Left lung (tissue), 4 donors: ENCODE measurements at regions not wholly inside any gene's neighbourhood (a gene's known extent, or its start where the extent isn't known, plus 50 kb on each side); places are given as distances from the start of the nearest gene placed in this dataset.
A peak's percentile ranks its signal among the peaks of the same experiment; 100 is the strongest.

ENCODE experiments used
- ATAC-seq: fragments of 200-7000 bp; cut with Tn5 transposase; one replicate; pipeline ENCODE4 v1.9.1; 2020; ENCODE audit warnings: moderate library complexity
- DNase-seq, 4 donors: peaks; one replicate each; pipeline ENCODE4 v3.0.0-alpha.2; 2013 to 2020
- H3K27ac ChIP-seq, 2 donors: fragments of 200-600 bp; sonication (generic) in 1 of 2; one replicate each; pipeline versions ENCODE4 v1.5.0 to v1.8.0; 2020 to 2021
- H3K27me3 ChIP-seq, 2 donors: fragments of 200-600 bp; sonication (generic) in 1 of 2; one replicate each; pipeline versions ENCODE4 v1.5.0 to v1.8.0; 2020 to 2021
- H3K36me3 ChIP-seq, 2 donors: fragments of 200-600 bp; sonication (generic) in 1 of 2; one replicate each; pipeline versions ENCODE4 v1.5.0 to v1.8.0; 2020 to 2021
- H3K4me1 ChIP-seq, 2 donors: fragments of 200-600 bp; one replicate each; pipeline ENCODE4 v1.8.0; 2021
- H3K4me3 ChIP-seq, 2 donors: fragments of 200-600 bp; sonication (generic) in 1 of 2; one replicate each; pipeline versions ENCODE4 v1.5.0 to v1.8.0; 2020 to 2021; ENCODE audit warnings: mild to moderate bottlenecking in 1 of 2
- H3K9me3 ChIP-seq, 2 donors: fragments of 200-600 bp; sonication (generic) in 1 of 2; one replicate each; pipeline versions ENCODE4 v1.5.0 to v1.8.0; 2020 to 2021
- intact Hi-C, 2 donors: fragments of 100-400 bp; cut with DNase I; formaldehyde crosslinking; loops; one replicate each; pipeline versions ENCODE4 v1.11.2 to v1.14.2; 2022
- TF ChIP-seq, protein P1 (sequence below), 2 donors: fragments of 200-600 bp; sonication (generic) in 1 of 2; IDR thresholded peaks; one replicate each; pipeline versions ENCODE4 v1.5.0 to v1.8.0; 2021; ENCODE audit warnings: antibody characterized with exemption in 2 of 2
- donor health status: DM: no; HTN: yes; CAD: no.
- donor health status: DM: no; HTN: no; CAD: no.

DNA sequence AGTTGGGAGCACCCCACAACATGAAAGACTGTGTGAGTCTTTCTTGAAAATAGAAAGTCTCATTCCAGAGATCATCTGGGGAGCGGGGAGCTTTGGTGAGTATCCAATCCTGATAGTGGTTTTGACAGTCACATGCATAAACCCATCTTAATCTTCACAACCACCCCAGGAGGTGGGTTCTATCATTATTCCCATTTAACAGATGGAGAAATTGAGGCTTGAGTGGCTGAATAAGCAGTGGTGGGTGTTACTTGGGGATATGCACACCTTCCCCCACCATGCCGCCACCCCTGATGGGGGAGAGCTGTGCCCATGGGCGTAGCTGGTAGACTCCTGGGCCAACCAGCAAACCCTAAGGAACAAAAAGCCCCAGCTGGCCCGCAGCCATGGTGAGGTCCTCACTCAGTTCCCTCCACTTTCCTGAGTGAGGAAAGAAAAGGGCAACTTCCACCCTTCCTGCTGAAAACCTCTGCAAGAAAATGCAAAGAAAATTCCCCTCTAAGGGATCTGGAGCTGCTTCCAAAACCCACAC is 99.8 kb downstream of the SNX5 start:
- no peak overlapping the region for H3K27ac ChIP-seq
- no peak for ATAC-seq
- no peaks in the 10 kb centered on the region for H3K36me3 ChIP-seq
- no peak overlapping the region for H3K4me3 ChIP-seq
- peaks cover 7 to 8% of the 10 kb centered on the region in 2 donors for H3K4me1 ChIP-seq
- DNase-seq: no peak
- intact Hi-C loops: no loop called here
- H3K9me3 ChIP-seq: no peaks in the 10 kb centered on the region
- H3K27me3 ChIP-seq: no peaks in the 10 kb centered on the region
- TF ChIP-seq, protein P1, sequence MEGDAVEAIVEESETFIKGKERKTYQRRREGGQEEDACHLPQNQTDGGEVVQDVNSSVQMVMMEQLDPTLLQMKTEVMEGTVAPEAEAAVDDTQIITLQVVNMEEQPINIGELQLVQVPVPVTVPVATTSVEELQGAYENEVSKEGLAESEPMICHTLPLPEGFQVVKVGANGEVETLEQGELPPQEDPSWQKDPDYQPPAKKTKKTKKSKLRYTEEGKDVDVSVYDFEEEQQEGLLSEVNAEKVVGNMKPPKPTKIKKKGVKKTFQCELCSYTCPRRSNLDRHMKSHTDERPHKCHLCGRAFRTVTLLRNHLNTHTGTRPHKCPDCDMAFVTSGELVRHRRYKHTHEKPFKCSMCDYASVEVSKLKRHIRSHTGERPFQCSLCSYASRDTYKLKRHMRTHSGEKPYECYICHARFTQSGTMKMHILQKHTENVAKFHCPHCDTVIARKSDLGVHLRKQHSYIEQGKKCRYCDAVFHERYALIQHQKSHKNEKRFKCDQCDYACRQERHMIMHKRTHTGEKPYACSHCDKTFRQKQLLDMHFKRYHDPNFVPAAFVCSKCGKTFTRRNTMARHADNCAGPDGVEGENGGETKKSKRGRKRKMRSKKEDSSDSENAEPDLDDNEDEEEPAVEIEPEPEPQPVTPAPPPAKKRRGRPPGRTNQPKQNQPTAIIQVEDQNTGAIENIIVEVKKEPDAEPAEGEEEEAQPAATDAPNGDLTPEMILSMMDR (IDR thresholded peaks at IDR 0.05): no peak

DNA sequence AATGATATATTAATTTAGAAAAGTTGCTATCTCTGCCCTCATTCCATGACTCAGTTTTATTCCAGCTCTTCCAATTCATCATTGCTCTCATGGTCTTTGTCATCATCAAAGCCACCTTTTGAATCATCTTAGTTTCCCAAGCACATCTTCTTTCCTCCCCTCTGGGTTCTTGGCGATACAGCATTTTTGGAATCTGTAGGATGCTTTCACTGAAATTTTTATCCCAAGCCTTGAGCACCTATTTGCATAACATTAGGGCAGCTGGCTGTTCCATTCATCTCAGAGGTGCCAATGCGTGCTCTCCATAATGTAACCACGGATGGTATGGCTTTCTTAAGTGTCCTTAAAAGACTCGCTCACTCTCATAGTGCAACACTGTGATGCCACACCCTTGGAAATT is 100.4 kb downstream of the SNX5 start:
- Histone ChIP-seq H3K4me1 (peaks cover 2 to 6% of the 10 kb centered on the region in 2 donors), H3K9me3 (no peaks in the 10 kb centered on the region), H3K4me3 (no peak overlapping the region), H3K27me3 (no peaks in the 10 kb centered on the region), H3K27ac (no peak overlapping the region), H3K36me3 (no peaks in the 10 kb centered on the region)
- TF ChIP-seq, protein P1 (IDR thresholded peaks at IDR 0.05): no peak
- no peak for DNase-seq
- ATAC-seq: no peak
- intact Hi-C loops: no loop called here

DNA sequence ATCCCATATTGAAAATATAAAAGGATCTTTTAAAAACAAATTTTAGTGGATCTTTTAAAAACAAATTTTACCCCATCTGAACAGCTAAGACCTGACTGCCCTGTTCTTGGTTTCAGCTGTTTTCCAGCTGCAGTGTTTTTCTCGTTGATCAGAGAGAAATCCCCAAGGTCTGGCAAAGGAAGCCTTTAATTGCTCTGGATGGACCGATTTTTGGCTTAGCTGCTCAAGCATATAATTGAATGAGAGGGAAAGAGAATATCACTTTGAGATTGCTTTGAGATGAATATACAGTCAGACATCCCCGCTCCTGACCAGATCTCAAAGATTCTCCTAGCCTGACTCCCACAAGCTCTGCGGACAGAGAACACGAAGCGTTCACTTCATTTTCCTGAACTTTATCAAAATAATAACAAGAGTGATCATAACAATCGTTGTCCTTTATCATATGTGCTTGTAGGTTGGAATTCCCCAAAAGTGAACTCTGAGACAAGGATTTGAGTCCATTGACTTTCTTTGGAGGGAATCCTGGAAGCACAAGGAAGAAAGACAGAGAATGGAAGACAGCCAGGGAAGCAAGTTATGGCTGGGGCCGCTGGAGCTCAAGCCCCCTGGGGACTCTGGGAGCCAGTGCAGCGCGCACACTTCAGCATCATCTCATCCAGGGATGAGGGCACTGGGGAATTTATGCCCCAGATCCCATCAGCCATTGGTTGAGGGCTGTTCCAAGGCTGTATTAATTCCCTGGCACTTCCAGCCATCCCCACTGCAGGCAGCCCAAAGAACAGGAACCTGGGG is 101.3 kb downstream of the SNX5 start:
- TF ChIP-seq, protein P1 (IDR thresholded peaks at IDR 0.05): no peak
- Histone ChIP-seq H3K4me1 (peaks cover 2 to 6% of the 10 kb centered on the region in 2 donors), H3K27ac (no peak overlapping the region), H3K4me3 (no peak overlapping the region), H3K9me3 (no peaks in the 10 kb centered on the region), H3K36me3 (no peaks in the 10 kb centered on the region), H3K27me3 (no peaks in the 10 kb centered on the region)
- ATAC-seq (no peak), DNase-seq (peak in 2 of 4 donors; percentile 56 to 73)
- intact Hi-C loops: no loop called here

DNA sequence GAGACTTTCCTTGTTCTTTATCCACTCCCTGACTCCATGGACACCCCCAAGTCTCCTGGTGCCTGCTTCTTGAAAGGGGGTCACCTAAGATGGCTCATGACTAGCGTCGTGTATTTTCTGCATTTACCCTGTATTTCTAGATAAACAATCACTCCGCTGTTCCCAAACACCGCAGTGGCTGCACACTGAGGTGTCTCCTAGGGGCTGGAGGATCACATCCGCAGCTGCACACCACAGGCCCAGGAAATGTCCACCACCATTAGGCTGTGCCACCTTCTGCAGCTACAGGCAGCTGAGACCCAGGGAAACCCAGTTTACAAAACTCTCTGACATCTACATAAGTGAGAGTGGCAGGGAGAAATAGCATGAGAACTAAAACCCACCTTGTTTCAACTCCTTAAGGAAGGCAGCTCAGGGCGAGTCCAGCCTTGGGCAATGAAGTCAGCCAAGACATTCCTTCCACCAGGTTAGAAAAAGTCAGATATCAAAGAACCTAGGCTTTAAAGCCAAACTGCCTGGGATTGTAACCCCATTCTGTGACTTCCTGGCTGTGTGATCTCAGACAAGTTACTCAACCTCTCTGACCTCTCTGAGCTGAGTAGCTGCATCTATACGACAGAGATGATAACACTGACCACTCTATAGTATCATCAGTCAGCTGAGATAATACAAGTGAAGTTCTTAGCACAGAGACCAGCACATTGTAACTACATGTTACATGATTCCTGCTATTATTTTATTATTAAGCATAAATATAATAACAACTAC is 102.2 kb downstream of the SNX5 start:
- intact Hi-C loops: no loop called here
- ATAC-seq (no peak), DNase-seq (no peak)
- Histone ChIP-seq H3K27ac (no peak overlapping the region), H3K4me1 (peaks cover 2 to 6% of the 10 kb centered on the region in 2 donors), H3K36me3 (no peaks in the 10 kb centered on the region), H3K4me3 (no peak overlapping the region), H3K27me3 (no peaks in the 10 kb centered on the region), H3K9me3 (no peaks in the 10 kb centered on the region)
- TF ChIP-seq, protein P1 (IDR thresholded peaks at IDR 0.05): no peak
